ENCODE measurements at regions not wholly inside any gene's neighbourhood (a gene's known extent, or its start where the extent isn't known, plus 50 kb on each side); places are given as distances from the start of the nearest gene placed in this dataset.

DNA sequence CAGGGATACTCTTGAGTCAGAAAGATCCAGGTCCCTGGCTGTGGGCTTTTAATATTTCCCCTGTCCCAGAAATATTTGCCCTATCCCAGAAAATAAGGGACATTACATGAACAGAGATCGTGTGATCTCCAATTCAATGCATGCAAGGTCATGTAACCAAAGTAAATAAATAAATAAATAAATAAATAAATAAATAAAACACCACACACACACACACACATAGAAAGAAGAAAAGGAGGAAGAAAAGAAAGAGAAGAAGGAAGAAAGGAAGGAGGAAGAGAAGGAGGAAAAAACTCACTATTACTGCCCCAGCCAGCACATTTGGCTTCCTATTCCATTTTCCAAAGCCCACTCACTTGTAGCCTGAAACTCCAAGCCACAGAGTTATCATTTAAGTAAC, 117.9 kb upstream of the CFAP20DC start:
- TF ChIP-seq, protein P1, sequence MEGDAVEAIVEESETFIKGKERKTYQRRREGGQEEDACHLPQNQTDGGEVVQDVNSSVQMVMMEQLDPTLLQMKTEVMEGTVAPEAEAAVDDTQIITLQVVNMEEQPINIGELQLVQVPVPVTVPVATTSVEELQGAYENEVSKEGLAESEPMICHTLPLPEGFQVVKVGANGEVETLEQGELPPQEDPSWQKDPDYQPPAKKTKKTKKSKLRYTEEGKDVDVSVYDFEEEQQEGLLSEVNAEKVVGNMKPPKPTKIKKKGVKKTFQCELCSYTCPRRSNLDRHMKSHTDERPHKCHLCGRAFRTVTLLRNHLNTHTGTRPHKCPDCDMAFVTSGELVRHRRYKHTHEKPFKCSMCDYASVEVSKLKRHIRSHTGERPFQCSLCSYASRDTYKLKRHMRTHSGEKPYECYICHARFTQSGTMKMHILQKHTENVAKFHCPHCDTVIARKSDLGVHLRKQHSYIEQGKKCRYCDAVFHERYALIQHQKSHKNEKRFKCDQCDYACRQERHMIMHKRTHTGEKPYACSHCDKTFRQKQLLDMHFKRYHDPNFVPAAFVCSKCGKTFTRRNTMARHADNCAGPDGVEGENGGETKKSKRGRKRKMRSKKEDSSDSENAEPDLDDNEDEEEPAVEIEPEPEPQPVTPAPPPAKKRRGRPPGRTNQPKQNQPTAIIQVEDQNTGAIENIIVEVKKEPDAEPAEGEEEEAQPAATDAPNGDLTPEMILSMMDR (IDR thresholded peaks at IDR 0.05; ENCODE audit: poor library complexity, severe bottlenecking), result no peak
- TF ChIP-seq POLR2AphosphoS5 (IDR thresholded peaks at IDR 0.05) (no peak), RAD21 (conservative IDR thresholded peaks at IDR 0.05) (no peak), EP300 (conservative IDR thresholded peaks at IDR 0.05; ENCODE audit: poor library complexity, severe bottlenecking) (no peak), TAF1 (IDR thresholded peaks at IDR 0.05; ENCODE audit: low read depth) (no peak)

Data from neural cell (in vitro differentiated cells).